Progenitor cell of endocrine pancreas (in vitro differentiated cells): ENCODE measurements at regions not wholly inside any gene's neighbourhood (a gene's known extent, or its start where the extent isn't known, plus 50 kb on each side); places are given as distances from the start of the nearest gene placed in this dataset.
"Not testable (repeated sequence)": the region's sequence is repeated elsewhere in the genome, so short reads cannot be mapped to it uniquely, and the experiment has no call there.

Source experiments
- DNase-seq: peaks from one replicate; pipeline ENCODE4 v3.0.0; 2021; ENCODE audit warnings: low spot score; ENCODE audit not compliant: unreplicated experiment
- H3K27ac Mint-ChIP-seq: 2 replicates; pipeline ENCODE4 v1.8.0; 2021; ENCODE audit warnings: mild to moderate bottlenecking, moderate library complexity, mixed read lengths
- H3K27me3 Mint-ChIP-seq: 2 replicates; pipeline ENCODE4 v1.8.0; 2021; ENCODE audit warnings: mixed read lengths
- H3K36me3 Mint-ChIP-seq: 2 replicates; pipeline ENCODE4 v1.8.0; 2022; ENCODE audit warnings: mixed read lengths; ENCODE audit not compliant: insufficient read depth
- H3K4me1 Mint-ChIP-seq: 2 replicates; pipeline ENCODE4 v1.8.0; 2021; ENCODE audit warnings: low read depth, mixed read lengths
- H3K4me3 Mint-ChIP-seq: 2 replicates; pipeline ENCODE4 v1.8.0; 2021; ENCODE audit warnings: low read depth, mild to moderate bottlenecking, moderate library complexity, mixed read lengths
- H3K9me3 Mint-ChIP-seq: 2 replicates; pipeline ENCODE4 v1.8.0; 2021; ENCODE audit warnings: low read depth, mixed read lengths
- CTCF ChIP-seq: fragments of 200-600 bp; sonication (generic); IDR thresholded peaks from one replicate; pipeline ENCODE4 v1.5.0; 2021; ENCODE audit warnings: antibody characterized with exemption, mild to moderate bottlenecking; ENCODE audit not compliant: unreplicated experiment

GRCh38 chr1:148277865-148278279, 125.8 kb upstream of the NBPF11 start:
- H3K9me3 Mint-ChIP-seq, H3K36me3 Mint-ChIP-seq, H3K27ac Mint-ChIP-seq, H3K4me3 Mint-ChIP-seq, DNase-seq, H3K4me1 Mint-ChIP-seq: not testable (repeated sequence)
- peaks cover 40% of the 10 kb centered on the region for H3K27me3 Mint-ChIP-seq

- not testable (repeated sequence) for DNase-seq, H3K36me3 Mint-ChIP-seq, H3K4me3 Mint-ChIP-seq, H3K27ac Mint-ChIP-seq, H3K4me1 Mint-ChIP-seq, H3K9me3 Mint-ChIP-seq
- H3K27me3 Mint-ChIP-seq, result peaks cover 50% of the 10 kb centered on the region
Measured at GRCh38 chr1:148267066-148267465, 115.0 kb upstream of the NBPF11 start.

- Mint-ChIP-seq H3K27me3 (peaks cover 58% of the 10 kb centered on the region), H3K4me3 (peak overlapping the region; percentile 86), H3K27ac (peak overlapping the region; percentile 82), H3K9me3 (no peaks in the 10 kb centered on the region), H3K4me1 (peaks cover 9% of the 10 kb centered on the region), H3K36me3 (no peaks in the 10 kb centered on the region)
- DNase-seq, result no peak
- no peak for TF ChIP-seq CTCF
Measured at GRCh38 chr1:148264374-148265276, 112.5 kb upstream of the NBPF11 start.

- Mint-ChIP-seq H3K27ac (peak overlapping the region; percentile 82), H3K4me1 (peaks cover 9% of the 10 kb centered on the region), H3K27me3 (peaks cover 58% of the 10 kb centered on the region), H3K9me3 (no peaks in the 10 kb centered on the region), H3K36me3 (no peaks in the 10 kb centered on the region), H3K4me3 (peak overlapping the region; percentile 86)
- no peak for TF ChIP-seq CTCF
- DNase-seq, result no peak
Measured at GRCh38 chr1:148263906-148264255, 111.8 kb upstream of the NBPF11 start.

- TF ChIP-seq CTCF, result no peak
- DNase-seq, result peak; percentile 28
- no peaks in the 10 kb centered on the region for H3K36me3 Mint-ChIP-seq
- peak overlapping the region; percentile 86 for H3K4me3 Mint-ChIP-seq
- peaks cover 9% of the 10 kb centered on the region for H3K4me1 Mint-ChIP-seq
- H3K27me3 Mint-ChIP-seq, result peaks cover 58% of the 10 kb centered on the region
- no peaks in the 10 kb centered on the region for H3K9me3 Mint-ChIP-seq
- H3K27ac Mint-ChIP-seq, result peak overlapping the region; percentile 99
Measured at GRCh38 chr1:148263128-148263905, 111.2 kb upstream of the NBPF11 start.

- H3K27me3 Mint-ChIP-seq, result peaks cover 50% of the 10 kb centered on the region
- H3K4me1 Mint-ChIP-seq, H3K4me3 Mint-ChIP-seq, DNase-seq, H3K27ac Mint-ChIP-seq, H3K9me3 Mint-ChIP-seq, H3K36me3 Mint-ChIP-seq: not testable (repeated sequence)
Measured at GRCh38 chr1:148261684-148262083, 109.6 kb upstream of the NBPF11 start.

- not testable (repeated sequence) for H3K36me3 Mint-ChIP-seq, DNase-seq, H3K27ac Mint-ChIP-seq, H3K4me3 Mint-ChIP-seq, H3K4me1 Mint-ChIP-seq, H3K9me3 Mint-ChIP-seq
- peaks cover 25% of the 10 kb centered on the region for H3K27me3 Mint-ChIP-seq
Measured at GRCh38 chr1:148257886-148258285, 105.8 kb upstream of the NBPF11 start.
